ENCODE measurements at regions not wholly inside any gene's neighbourhood (a gene's known extent, or its start where the extent isn't known, plus 50 kb on each side); places are given as distances from the start of the nearest gene placed in this dataset.
"Not testable (repeated sequence)": the region's sequence is repeated elsewhere in the genome, so short reads cannot be mapped to it uniquely, and the experiment has no call there.

DNA sequence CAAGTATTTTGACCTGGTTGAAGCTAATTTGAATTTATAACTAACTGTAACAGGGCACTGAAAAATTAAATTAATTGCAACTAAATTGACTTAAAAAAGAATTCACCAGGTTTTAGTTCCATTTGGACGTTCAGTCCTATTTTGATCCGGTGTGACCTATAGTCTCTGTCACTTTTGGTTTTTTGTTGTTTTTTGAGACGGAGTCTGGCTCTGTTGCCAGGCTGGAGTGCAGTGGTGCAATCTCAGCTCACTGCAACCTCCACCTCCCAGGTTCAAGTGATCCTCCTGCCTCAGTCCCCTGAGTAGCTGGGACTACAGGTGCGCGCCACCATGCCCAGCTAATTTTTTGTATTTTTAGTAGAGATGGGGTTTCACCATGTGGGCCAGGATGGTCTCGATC lies 91.2 kb downstream of the GADD45G start:
- DNase-seq (ENCODE audit: low spot score): not testable (repeated sequence)

DNA sequence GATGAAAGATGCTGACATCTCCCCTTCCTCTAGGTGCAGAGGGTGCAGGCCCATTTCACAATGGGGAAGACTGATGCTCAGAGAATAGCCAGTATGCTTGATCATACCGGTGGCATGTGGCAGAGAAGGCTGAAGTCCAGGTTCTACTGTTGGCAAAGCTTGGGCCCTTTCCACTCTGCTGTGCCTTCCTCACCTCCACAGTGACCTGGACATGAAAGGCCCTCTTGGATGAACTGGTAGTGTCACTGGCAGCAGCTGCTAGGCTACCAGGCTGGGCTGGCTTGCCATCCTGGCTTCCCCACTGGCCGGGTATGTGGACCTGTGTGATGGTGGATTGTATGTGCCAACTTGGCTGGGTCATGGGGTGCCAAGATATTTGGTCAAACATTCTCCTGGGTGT lies 92.0 kb downstream of the GADD45G start:
- no peak for DNase-seq (ENCODE audit: low spot score)

DNA sequence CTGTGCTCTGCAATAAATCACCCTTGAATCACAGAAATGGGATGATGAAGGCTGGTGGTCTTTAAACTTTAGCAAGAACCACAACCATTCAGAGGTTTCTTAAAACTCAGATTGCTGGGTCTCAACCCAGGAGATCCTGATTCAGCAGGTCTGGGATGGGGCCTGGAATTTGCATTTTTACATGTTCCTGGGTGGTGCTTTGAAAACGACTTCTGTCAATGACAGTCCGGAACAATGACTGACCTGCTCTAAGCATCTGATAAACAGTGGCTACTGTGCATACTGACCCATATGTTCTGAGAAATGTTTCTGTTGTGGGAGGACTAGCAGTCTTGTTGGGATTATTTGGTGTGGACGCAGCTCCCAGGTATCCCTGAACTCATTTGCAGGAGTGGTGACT lies 92.7 kb downstream of the GADD45G start:
- DNase-seq (ENCODE audit: low spot score): no peak

DNA sequence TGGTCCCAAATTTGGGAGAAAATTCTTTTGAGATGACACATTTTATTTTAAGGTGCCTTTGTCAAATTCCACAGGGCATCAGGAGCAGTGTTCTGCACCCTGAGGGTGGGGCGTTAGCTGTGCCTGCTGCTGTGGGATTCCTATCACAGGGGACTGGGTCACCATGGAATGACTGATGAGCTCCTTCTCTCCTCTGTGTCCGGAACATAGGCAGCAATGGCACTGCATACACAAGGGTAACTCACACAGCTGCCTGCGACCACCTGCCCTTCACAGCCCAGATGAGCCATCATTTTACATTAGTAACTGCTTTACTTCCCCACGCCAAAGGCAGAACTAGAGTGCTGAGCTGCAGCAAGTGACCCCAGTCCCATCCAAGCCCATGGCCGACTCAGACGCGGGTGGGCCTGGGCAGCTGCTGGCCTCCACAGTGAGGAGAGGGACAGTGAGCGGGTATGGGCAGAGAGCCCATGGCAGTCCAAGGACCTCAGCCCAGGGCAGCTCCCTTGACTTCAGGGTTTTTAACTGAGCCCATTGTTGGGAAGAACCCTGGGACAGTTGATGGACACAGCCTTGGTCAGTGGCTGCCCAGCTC lies 93.7 kb downstream of the GADD45G start:
- no peak for DNase-seq (ENCODE audit: low spot score)

DNA sequence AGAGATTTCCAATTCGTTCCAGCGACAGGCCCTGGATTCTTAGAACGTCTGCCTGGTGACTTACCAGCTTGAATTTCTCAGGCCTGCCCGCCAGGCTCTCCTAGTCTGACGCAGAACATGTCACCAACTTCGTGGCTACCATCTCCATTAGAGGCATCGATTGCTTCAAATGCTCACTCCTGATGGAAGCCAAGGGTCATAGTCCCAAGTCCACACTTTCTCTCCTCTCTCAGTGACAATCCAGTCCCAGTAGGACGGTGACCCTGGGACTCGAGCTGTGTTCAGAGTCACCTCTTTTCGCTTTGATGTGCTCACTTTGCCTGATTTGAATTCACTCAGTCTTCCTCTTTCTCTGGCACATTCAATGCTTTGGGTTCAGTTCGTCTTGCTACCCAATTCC lies 94.8 kb downstream of the GADD45G start:
- no peak for DNase-seq (ENCODE audit: low spot score)

DNA sequence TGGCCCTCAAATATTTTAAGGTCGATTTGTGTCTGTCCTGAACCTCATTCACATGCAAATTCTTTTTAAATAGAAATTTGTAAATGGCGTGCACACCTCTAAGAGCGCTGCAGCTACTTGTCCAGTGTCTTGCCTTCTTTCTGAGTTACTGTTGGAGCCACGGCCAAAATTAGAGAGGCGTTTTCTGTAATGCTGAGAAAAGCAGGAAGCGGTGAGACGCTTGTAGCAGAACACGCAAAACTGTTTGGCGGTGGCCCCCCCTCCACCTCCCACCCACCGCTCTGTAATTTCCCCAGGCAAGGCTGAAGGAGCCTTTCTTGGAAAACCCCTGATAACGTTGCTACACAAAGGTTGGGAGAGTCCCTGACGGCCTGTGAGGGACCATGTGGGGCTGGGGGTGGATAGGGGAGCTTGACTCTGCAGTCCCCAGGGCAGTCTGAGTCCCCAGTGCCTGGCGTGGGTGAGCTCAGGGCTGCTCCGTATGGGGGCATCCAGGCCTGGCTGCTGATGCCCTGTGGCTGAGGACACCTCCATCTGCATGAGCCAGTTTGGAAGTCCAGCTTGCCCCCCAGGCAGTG lies 96.5 kb downstream of the GADD45G start:
- no peak for DNase-seq (ENCODE audit: low spot score)

DNA sequence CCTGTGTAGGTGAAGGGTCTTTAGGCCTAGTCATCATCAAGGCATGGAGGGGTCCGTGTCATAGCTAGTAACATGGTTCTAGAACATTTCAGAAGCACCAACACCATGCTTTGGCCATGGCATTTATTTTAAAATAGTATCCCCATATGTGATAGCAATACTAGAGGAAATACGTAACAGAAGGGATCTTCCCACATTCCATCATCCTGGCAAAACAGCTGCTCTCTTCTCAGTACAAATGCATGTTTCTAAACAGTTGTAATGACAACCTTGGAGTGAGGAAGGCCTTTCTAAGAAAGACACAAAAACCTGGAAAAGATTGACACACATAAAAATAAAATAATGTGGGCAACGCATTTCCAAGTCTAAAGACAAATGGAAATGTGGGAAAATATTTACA lies 97.6 kb downstream of the GADD45G start:
- DNase-seq (ENCODE audit: low spot score): no peak

DNA sequence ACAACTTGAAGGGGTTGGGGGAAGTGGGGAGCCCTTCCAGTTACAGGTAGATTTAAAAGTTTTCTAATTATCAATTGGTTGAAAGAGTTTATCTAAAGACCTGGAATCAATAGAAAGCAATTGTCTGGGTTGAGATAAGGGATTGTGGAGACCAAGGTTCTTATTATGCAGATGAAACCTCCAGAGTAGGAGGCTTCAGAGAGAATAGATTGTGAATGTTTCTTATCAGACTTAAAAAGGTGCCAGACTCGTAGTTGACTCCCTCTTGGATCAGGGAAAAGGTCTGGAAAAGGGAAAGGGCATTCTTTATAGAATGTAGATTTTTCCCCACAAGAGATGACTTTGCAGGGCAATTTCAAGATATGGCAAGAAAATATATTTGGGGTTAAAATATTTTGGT lies 100.8 kb downstream of the GADD45G start:
- DNase-seq (ENCODE audit: low spot score): no peak

DNA sequence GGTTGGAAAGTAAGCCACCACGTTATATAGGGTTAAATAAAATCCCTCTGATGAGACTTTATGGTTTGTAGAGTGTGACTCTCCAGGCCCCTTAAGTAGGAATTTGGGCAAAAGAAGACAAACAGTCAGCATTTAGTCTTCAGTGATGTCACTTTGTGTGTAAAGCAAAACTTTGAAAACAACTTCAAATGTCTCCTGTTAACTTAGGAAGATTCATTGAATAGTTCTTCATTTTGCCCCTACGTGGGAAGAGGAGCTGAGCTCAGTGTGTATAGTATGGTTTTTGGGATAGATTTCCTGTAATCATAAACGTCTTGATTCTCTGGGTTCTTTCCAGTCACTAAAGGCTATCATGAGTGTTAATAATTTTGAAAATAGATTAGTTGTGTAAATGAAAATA lies 101.3 kb downstream of the GADD45G start:
- no peak for DNase-seq (ENCODE audit: low spot score)

DNA sequence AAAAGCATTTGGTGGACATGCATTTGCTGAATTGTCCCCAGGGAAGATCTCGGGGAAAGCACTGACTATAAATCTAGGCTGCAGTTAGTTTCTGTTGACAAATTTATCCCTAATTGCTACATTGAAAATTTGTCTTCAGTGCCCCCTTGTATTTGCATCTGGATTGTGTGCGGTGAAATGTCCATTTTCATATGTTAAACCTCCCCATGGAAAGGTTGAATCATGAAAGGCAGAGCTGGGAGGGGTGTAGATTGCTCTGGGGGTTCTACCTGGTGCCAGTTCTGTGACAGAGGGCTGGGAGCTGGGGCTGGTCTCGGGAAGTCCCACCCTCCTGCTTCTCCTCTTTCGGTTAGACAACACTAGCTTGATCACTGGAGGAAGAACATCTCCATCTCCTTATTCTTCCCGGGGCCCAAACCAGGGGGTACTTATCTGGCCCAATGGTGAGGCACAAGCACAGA lies 101.9 kb downstream of the GADD45G start:
- DNase-seq (ENCODE audit: low spot score): no peak

DNA sequence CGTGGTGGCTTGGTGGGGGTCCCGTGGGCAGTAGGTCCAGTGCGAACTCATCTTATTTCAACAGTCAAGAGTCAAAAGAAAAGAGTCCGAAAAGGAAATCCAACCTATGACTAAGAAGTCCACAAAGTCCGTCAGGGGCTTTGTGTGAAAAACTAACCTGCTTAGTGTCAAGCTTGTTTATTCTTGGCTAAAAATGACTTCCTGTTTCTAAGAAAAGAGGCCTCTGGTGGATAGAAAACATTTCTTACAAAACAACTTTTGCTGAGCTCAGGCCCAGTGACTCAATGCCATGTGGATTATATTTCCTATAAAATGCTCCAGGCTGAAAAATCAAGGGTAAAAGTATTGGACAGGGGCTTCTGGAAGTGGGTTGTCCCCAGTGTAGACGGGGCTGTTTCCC lies 105.9 kb downstream of the GADD45G start:
- no peak for DNase-seq (ENCODE audit: low spot score)

DNA sequence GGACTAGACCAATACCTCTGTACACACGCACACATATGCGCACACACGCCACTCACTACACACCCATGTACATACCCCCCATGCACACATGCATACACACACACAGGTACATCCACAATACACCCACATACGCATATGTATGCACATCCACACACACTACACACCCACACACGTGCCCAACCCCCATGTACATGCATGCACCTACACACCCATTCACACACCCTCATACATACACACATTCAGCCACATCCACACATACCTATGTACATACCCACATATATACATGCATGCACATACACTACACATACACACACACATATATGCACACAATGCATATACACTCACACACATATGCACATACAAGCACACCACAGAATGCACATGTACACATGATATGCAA lies 107.1 kb downstream of the GADD45G start:
- no peak for DNase-seq (ENCODE audit: low spot score)

DNA sequence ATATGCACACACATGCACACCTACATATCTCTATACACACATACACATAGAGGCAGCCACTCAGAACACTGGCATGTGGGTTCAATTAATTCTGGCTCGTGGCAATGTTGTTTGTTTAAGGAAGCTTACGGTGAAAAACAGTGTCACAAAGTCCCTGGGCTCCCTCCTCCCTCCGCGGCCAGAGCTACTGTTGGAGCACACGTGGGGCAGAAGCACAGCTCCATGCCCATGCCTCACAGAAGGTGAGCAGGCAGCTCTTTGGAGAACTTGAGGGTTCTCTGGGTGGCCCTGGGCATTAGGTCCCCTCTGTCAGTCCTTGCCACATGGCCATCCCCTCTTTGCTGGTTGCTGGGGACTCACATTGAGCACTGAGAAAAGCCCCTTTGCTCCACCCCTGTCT lies 107.5 kb downstream of the GADD45G start:
- DNase-seq (ENCODE audit: low spot score): no peak

DNA sequence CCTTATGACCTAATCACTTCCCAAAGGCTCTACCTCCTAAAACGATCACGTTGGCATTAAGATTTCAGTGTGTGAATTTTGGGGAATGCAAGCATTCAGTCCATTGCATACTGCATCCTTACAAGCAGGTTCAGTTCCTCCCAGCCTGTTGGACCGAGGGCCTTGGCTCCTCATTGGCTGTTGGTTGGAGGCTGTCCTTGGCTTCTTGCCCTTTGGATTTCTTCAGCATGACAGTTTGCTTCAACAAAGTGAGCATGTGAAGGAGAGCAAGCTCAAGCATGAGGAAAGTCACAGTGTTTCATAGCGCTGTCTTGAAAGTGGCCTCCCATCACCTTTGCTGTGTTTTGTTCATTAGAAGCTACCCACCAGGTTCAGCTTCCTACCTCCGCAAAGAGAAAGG lies 109.5 kb downstream of the GADD45G start:
- DNase-seq (ENCODE audit: low spot score): no peak

DNA sequence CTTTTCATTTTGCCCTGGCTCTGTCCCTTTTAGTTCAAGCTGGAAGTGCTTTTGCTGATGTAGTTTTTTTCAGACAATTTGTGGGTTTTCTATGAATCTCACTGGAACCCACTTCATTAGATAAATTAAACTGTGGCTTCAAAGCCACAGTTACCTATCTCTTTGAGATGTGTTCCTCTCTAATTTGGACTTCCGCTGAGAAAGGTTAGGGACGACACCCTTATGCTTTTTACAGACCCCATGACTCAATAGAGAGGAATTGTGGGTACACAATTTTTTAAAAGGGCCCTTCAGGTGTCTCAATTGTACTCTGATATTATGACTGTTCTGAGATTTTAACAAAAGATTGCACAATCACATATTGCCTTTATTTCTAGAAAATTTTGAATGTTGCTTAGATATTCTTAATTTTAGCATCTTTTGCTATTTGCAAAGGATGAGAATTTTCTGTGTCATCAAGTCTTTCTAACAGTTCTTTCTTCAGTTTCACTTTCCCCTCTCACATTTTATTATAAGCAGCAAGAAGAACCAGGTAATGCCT lies 110.6 kb downstream of the GADD45G start:
- DNase-seq (ENCODE audit: low spot score): no peak

DNA sequence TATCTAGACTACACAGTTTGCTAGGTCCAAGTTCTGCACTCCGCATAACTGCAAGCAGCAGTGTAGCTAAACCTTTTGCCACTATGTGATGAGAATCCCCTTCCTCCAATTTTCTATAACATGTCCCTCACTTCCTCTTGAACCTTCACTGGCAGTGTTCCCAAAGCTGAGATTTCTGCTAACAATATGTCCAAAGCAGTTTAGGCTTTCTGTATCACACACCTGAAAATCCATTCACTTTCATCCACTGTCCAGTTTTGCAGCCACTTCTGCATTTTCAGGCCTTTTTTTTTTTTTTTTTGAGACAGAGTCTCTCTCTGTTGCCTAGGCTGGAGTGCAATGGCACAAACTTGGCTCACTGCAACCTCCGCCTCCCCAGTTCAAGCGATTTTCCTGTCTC lies 111.1 kb downstream of the GADD45G start:
- no peak for DNase-seq (ENCODE audit: low spot score)

DNA sequence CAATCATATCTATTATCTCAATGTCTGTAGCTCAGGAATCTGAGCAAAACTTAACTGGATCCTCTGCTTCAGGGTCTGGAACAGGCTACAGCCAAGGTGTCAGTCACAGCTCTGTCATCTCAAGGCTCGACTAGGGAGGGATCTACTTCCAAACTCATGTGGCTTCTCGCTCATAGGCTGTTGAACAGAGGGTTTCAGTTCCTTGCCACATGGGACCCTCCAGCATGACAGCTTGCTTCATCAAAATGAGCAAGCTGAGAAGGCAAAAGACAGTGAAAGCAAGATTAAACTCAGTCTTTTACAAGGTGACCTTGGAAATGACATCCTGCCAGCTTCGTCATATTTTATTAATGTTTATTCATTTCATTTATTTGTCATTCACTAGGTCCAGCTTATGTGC lies 111.7 kb downstream of the GADD45G start:
- no peak for DNase-seq (ENCODE audit: low spot score)

DNA sequence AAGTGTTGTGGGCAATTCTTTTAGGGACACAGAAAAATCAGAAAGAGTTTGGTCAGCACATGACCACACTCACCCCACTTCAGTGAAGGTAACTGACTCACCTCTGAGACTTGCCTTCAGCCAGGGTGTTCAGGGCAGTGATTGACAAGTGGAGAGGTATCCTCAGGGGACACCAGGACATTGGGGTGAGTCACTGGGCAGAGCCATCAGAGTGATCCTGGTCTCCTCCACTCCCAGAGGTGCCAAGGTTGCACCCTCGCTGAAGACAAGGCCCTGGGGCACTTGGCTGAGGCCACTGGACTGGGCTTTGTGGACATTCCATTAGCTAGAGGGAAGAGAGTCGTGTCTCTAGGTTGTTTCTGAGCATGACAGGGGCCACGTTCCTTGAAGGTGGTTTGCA lies 113.4 kb downstream of the GADD45G start:
- DNase-seq (ENCODE audit: low spot score): no peak

DNA sequence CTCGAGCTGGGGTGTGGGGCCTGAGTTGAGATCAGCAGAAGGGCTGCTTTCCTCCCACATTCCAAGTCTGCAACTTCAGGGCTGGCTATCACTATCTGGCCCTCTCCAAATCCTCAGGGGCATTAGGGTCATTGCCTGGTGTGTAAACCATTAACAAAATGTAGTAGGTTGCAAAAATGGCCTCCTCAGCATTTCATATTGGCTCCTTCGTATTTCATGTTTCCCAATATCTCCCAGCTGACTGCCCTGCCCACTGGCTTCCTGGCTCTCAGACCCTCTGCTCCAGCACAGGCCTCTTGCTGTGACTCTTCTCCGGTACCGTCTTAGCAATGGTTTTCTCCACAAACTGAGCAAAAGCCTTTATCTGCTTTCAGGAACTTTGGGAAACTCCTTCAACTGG lies 113.8 kb downstream of the GADD45G start:
- DNase-seq (ENCODE audit: low spot score): no peak

DNA sequence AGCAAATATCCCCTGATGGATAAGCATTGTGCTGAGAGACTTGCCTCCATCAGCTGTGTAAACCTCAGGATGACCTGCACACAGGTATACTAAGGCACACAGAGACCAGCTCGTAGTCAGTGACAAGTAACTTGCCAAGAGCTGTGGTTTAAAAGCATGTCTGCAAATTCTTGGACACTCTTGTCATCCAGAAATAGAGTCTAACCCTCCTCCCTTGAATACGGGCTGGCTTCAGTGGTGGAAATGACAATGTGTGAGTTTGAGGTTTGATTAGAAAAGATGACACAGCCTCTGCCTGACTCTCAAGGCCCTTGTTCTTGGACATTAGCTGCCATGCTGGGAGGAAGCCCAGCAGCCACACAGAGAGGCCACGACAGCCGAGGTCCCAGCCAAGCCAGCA lies 114.4 kb downstream of the GADD45G start:
- no peak for DNase-seq (ENCODE audit: low spot score)

DNA sequence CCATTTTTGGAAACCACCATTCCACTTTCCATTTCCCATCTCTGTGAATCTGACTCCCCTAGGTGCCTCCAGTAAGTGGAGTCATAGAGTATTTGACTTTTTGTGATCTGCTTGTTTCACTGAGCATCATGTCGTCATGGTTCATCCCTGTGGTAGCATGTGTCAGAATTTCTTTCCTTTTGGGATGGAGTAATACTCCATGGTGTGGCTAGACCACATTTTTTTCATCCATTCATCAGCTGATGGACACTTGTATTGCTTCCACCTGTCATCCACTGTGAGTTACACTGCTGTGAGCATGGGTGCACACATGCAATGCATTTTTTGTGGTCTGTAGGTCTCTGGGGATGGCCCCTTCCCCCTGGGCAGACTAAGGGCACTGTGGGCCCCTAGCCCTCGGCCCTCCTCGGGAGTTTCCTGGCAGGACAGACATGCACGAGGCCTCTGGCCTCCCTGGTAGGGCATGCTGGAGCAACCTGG lies 115.9 kb downstream of the GADD45G start:
- DNase-seq (ENCODE audit: low spot score): no peak

DNA sequence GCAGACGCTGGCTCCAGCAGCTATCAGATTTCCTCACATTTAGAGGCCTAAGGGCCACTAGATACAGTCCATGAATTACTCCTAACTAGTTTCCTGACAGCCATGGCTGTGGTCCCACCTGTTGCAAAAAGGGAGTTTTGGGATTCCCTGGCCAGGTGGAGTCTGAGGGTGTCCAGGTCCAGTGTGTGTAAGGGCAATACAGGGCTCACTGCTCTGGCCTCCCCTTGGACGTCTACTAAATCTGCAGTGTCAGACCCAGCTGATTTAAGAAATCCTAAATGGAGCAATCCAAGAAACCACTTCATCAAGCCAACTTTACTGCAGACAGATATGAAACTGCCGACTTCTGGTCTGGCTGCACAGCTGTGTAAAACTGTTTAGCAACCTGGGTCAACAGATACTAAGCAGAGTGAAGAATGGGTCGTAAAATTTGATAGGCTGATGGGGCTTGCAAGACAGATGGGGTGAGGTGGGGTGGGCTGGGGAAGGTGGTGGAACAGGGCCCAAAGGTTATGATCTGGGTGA lies 116.4 kb downstream of the GADD45G start:
- DNase-seq (ENCODE audit: low spot score): no peak

DNA sequence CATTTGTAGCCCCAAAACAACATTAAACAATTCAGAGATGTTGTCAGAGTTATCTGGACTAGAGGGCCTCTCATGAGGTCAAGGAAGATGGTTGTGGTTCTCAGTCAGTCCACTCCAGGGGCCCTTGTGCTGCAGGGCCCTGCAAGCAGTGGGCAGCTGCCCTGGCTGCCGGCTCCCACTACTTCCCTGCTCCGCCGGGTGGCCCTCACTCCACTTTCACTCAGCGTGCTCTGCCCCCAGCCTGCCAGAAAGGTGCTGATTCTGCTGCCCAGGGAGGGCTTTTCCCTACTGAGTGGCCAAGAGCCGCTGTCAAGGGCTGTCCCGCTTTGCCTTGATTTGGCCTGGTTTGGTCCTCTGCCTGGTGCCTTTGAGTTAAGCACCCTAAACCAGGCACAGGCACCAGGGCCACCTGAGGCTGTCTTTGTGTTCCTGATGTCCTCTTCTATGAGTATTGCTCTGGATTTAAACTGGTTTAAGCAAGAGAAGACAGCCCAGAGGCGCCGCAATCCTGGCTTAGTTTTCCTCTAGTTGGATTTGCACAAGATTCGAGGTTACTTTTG lies 117.2 kb downstream of the GADD45G start:
- no peak for DNase-seq (ENCODE audit: low spot score)

All from LoVo (cell line).